MM.1S (cell line): ENCODE measurements at regions not wholly inside any gene's neighbourhood (a gene's known extent, or its start where the extent isn't known, plus 50 kb on each side); places are given as distances from the start of the nearest gene placed in this dataset.

ENCODE experiments used
- DNase-seq: peaks from one replicate; pipeline ENCODE4 v3.0.0-alpha.2; 2015
- H2AFZ ChIP-seq: fragments of 300-600 bp; sonication (generic); 2 replicates; pipeline ENCODE4 v1.6.0; 2016; ENCODE audit warnings: antibody characterized with exemption, low read length
- H3F3A ChIP-seq: fragments of 300-600 bp; sonication (generic); 2 replicates; pipeline ENCODE4 v1.6.1; 2016; ENCODE audit warnings: mild to moderate bottlenecking, antibody characterized with exemption, low read length, moderate library complexity, mixed read lengths; ENCODE audit not compliant: insufficient read depth
- H3K27ac ChIP-seq: fragments of 300-600 bp; sonication (generic); 2 replicates; pipeline ENCODE4 v1.5.1; 2016; ENCODE audit warnings: mild to moderate bottlenecking, low read length
- H3K27me3 ChIP-seq: fragments of 300-600 bp; sonication (generic); replicated peaks from 2 replicates; pipeline ENCODE4 v1.6.0; 2016; ENCODE audit warnings: low read length; ENCODE audit not compliant: insufficient read depth
- H3K36me3 ChIP-seq: fragments of 300-600 bp; sonication (generic); replicated peaks from 2 replicates; pipeline ENCODE4 v1.6.1; 2016; ENCODE audit warnings: mild to moderate bottlenecking, low read length, mixed read lengths; ENCODE audit not compliant: insufficient read depth
- H3K4me1 ChIP-seq: fragments of 300-600 bp; sonication (generic); 2 replicates; pipeline ENCODE4 v1.6.1; 2016; ENCODE audit warnings: low read length, mixed read lengths
- H3K4me2 ChIP-seq: fragments of 300-600 bp; sonication (generic); 2 replicates; pipeline ENCODE4 v1.6.0; 2016; ENCODE audit warnings: low read depth, low read length
- H3K4me3 ChIP-seq: fragments of 300-600 bp; sonication (generic); 2 replicates; pipeline ENCODE4 v1.5.1; 2016; ENCODE audit warnings: low read length, mixed read lengths
- H3K79me2 ChIP-seq: fragments of 300-600 bp; sonication (generic); 2 replicates; pipeline ENCODE4 v1.6.1; 2016; ENCODE audit warnings: mixed run types, low read length, mixed read lengths
- H3K9ac ChIP-seq: fragments of 300-600 bp; sonication (generic); 2 replicates; pipeline ENCODE4 v1.6.1; 2016; ENCODE audit warnings: low read length, mixed read lengths
- H3K9me2 ChIP-seq: fragments of 300-600 bp; sonication (generic); replicated peaks from 2 replicates; pipeline ENCODE4 v1.6.1; 2016; ENCODE audit warnings: mild to moderate bottlenecking, low read length, mixed read lengths; ENCODE audit not compliant: insufficient read depth
- H3K9me3 ChIP-seq: fragments of 300-600 bp; sonication (generic); replicated peaks from 2 replicates; pipeline ENCODE4 v1.6.1; 2016; ENCODE audit warnings: mild to moderate bottlenecking, low read length, mixed read lengths; ENCODE audit not compliant: insufficient read depth
- H4K20me1 ChIP-seq: fragments of 300-600 bp; sonication (generic); 2 replicates; pipeline ENCODE4 v1.6.1; 2016; ENCODE audit warnings: mild to moderate bottlenecking, low read length, moderate library complexity, mixed read lengths; ENCODE audit not compliant: insufficient read depth
- EZH2 ChIP-seq: fragments of 300-600 bp; sonication (generic); optimal IDR thresholded peaks from 2 replicates; pipeline ENCODE3; 2017; ENCODE audit warnings: low read depth, mild to moderate bottlenecking, antibody characterized with exemption, low read length, mixed read lengths
- EZH2phosphoT487 ChIP-seq: fragments of 300-600 bp; sonication (generic); IDR thresholded peaks from 2 replicates; pipeline ENCODE4 v1.6.1; 2018; ENCODE audit warnings: antibody characterized with exemption, low read length
- TF ChIP-seq, protein P1 (sequence below): fragments of 300-600 bp; sonication (generic); IDR thresholded peaks from 2 replicates; pipeline ENCODE4 v1.5.1; 2016; ENCODE audit warnings: antibody characterized with exemption, low read length, mixed read lengths

- Histone ChIP-seq H3K79me2 (no peaks in the 10 kb centered on the region), H3K4me2 (no peak overlapping the region), H3K36me3 (no peaks in the 10 kb centered on the region), H3K27me3 (no peaks in the 10 kb centered on the region), H3K9ac (no peak overlapping the region), H3K9me3 (no peaks in the 10 kb centered on the region), H3K27ac (no peak overlapping the region), H3K4me1 (no peaks in the 10 kb centered on the region), H3K9me2 (no peaks in the 10 kb centered on the region), H3K4me3 (no peak overlapping the region), H2AFZ (no peak overlapping the region), H3F3A (no peaks in the 10 kb centered on the region), H4K20me1 (no peaks in the 10 kb centered on the region)
- TF ChIP-seq EZH2phosphoT487 (no peak), EZH2 (no peak)
- TF ChIP-seq, protein P1, sequence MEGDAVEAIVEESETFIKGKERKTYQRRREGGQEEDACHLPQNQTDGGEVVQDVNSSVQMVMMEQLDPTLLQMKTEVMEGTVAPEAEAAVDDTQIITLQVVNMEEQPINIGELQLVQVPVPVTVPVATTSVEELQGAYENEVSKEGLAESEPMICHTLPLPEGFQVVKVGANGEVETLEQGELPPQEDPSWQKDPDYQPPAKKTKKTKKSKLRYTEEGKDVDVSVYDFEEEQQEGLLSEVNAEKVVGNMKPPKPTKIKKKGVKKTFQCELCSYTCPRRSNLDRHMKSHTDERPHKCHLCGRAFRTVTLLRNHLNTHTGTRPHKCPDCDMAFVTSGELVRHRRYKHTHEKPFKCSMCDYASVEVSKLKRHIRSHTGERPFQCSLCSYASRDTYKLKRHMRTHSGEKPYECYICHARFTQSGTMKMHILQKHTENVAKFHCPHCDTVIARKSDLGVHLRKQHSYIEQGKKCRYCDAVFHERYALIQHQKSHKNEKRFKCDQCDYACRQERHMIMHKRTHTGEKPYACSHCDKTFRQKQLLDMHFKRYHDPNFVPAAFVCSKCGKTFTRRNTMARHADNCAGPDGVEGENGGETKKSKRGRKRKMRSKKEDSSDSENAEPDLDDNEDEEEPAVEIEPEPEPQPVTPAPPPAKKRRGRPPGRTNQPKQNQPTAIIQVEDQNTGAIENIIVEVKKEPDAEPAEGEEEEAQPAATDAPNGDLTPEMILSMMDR = no peak
- no peak for DNase-seq
These were observed 162.0 kb downstream of the URB2 start for GRCh38 chr1:229788004-229788403.

DNA sequence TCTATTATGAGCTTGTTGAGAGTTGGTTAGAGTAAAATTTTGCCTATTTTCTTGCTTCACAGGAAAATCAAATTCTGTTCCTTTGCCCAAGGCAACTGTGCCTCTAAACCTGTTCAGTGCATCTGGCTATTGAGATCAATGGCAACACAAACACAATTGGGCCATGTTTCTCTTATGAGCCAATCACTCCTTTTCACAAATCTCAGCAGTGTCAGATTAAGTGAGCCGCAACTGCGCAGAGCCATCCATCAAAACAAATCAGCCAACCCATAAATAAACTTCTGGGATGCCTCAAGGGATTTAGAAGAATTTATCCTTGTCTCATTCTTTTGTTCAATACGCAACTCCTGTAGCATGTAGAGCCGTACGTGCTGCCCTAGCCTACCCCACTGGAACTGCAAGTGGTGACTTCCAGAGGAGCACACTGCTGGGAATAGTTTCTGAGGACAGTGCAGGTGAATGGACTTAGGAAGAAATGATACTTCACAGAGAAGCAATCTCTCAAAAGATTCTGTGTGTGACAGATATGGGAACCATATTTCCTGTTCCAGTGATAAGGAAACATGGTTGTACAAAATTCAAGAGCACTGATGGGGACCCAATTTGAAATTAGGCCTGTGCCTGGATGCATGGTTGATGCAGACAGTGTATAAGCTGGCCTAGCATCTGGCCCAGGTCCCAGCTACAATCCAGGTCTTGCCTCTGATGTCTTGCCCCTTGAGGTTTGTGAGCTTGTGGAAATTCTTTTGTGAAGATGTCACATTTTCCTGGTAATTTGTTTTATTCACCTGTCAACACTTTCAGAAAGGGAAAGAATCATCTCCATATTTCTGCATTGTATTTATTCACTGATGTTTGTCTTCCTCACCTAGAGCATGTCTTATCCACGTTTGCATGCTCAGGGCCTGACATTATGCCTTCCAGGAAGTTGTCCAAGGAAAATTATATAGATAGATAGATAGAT, 166.2 kb downstream of the URB2 start:
- no peaks in the 10 kb centered on the region for H3K27me3 ChIP-seq
- no peaks in the 10 kb centered on the region for H3K36me3 ChIP-seq
- TF ChIP-seq EZH2phosphoT487 = no peak
- H3K27ac ChIP-seq = no peak overlapping the region
- no peak overlapping the region for H3K4me2 ChIP-seq
- H3K4me3 ChIP-seq = no peak overlapping the region
- no peaks in the 10 kb centered on the region for H3F3A ChIP-seq
- no peak overlapping the region for H2AFZ ChIP-seq
- H3K9me3 ChIP-seq = no peaks in the 10 kb centered on the region
- no peaks in the 10 kb centered on the region for H3K4me1 ChIP-seq
- no peaks in the 10 kb centered on the region for H3K79me2 ChIP-seq
- no peak overlapping the region for H3K9ac ChIP-seq
- no peak for DNase-seq
- H3K9me2 ChIP-seq = no peaks in the 10 kb centered on the region
- H4K20me1 ChIP-seq = no peaks in the 10 kb centered on the region

DNA sequence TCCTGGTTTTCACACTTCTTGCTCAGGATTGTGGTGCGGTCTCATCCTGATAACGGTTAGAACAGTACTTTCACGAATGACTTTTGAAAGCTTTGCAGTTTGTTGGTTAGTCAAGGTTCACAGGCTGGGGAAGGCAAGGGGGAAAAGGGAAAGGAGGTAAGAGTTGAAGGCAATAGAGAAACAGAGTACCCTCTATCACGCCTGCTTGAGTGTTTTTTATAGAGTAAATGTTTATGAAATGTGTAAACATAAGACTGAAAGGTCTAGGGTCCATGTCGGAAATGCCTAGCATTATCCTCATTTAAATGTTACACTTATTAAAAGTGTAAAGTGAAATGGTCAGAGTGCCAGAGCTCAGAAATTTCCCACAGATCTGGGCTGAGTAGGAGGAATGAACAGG, 167.4 kb downstream of the URB2 start:
- Histone ChIP-seq H3K79me2 (no peaks in the 10 kb centered on the region), H3K27ac (no peak overlapping the region), H4K20me1 (no peaks in the 10 kb centered on the region), H3K9me3 (no peaks in the 10 kb centered on the region), H3K36me3 (no peaks in the 10 kb centered on the region), H3K27me3 (no peaks in the 10 kb centered on the region), H3K4me2 (no peak overlapping the region), H3F3A (no peaks in the 10 kb centered on the region), H3K4me1 (no peaks in the 10 kb centered on the region), H3K9ac (no peak overlapping the region), H3K9me2 (no peaks in the 10 kb centered on the region), H3K4me3 (no peak overlapping the region), H2AFZ (no peak overlapping the region)
- no peak for DNase-seq
- TF ChIP-seq EZH2 (no peak), EZH2phosphoT487 (no peak)
- TF ChIP-seq, protein P1 = no peak

- Histone ChIP-seq H3K4me2 (no peak overlapping the region), H3K9me2 (no peaks in the 10 kb centered on the region), H3K27me3 (no peaks in the 10 kb centered on the region), H3K27ac (no peak overlapping the region), H3K4me1 (no peaks in the 10 kb centered on the region), H3K79me2 (no peaks in the 10 kb centered on the region), H3K36me3 (no peaks in the 10 kb centered on the region), H3K4me3 (no peak overlapping the region), H4K20me1 (no peaks in the 10 kb centered on the region), H3F3A (no peaks in the 10 kb centered on the region), H3K9me3 (no peaks in the 10 kb centered on the region), H2AFZ (no peak overlapping the region), H3K9ac (no peak overlapping the region)
- no peak for DNase-seq
- no peak for TF ChIP-seq EZH2
These were observed 172.5 kb downstream of the URB2 start for GRCh38 chr1:229798558-229798957.
